H1 (cell line): ENCODE measurements at regions not wholly inside any gene's neighbourhood (a gene's known extent, or its start where the extent isn't known, plus 50 kb on each side); places are given as distances from the start of the nearest gene placed in this dataset.

ENCODE experiments used
- CTCF ChIA-PET: fragments of 300-600 bp; sonication (Branson Sonifier 250); formaldehyde crosslinking; loops from one replicate; lab custom pipeline; 2021; ENCODE audit not compliant: partially characterized antibody; lab: Charles Lee
- POLR2A ChIA-PET: fragments of 300-600 bp; sonication (Branson Sonifier 250); formaldehyde crosslinking; loops from one replicate; lab custom pipeline; 2021; ENCODE audit warnings: inconsistent platforms; ENCODE audit not compliant: partially characterized antibody; lab: Charles Lee
- DNase-seq, 2 experiments: peaks; one replicate each; pipeline versions ENCODE4 v3.0.0 to v3.0.0-alpha.2; 2010 to 2022; ENCODE audit warnings: low spot score in 2 of 2, low read depth in 1 of 2, mixed read lengths in 1 of 2
- FAIRE-seq: peaks from 2 replicates; lab custom pipeline; 2011; peaks lifted over from hg19 to GRCh38; lab: Jason Lieb, UNC
- H2AFZ ChIP-seq: 2 replicates; pipeline ENCODE4 v1.8.1; 2012; ENCODE audit warnings: low read length, inconsistent platforms
- H2AK5ac ChIP-seq: 2 replicates; pipeline ENCODE4 v1.6.1; 2013; ENCODE audit warnings: low read depth, low read length
- H2BK120ac ChIP-seq: replicated peaks from 2 replicates; pipeline ENCODE3; 2013; ENCODE audit warnings: low read depth, low read length, inconsistent platforms
- H2BK12ac ChIP-seq: 2 replicates; pipeline ENCODE4 v1.6.1; 2013; ENCODE audit warnings: low read depth, low read length
- H2BK15ac ChIP-seq: 2 replicates; pipeline ENCODE4 v1.6.1; 2013; ENCODE audit warnings: low read length
- H2BK20ac ChIP-seq: 2 replicates; pipeline ENCODE4 v1.6.1; 2013; ENCODE audit warnings: low read length
- H2BK5ac ChIP-seq: 2 replicates; pipeline ENCODE4 v1.6.1; 2013; ENCODE audit warnings: low read depth, low read length
- H3K14ac ChIP-seq: 2 replicates; pipeline ENCODE4 v1.6.1; 2013; ENCODE audit warnings: inconsistent platforms; ENCODE audit not compliant: insufficient read length
- H3K18ac ChIP-seq: 2 replicates; pipeline ENCODE4 v1.6.1; 2013; ENCODE audit warnings: low read length; ENCODE audit errors: extremely low read depth
- H3K23ac ChIP-seq: 2 replicates; pipeline ENCODE4 v1.6.1; 2013; ENCODE audit warnings: inconsistent platforms; ENCODE audit not compliant: insufficient read length
- H3K23me2 ChIP-seq: 2 replicates; pipeline ENCODE4 v1.6.1; 2013; ENCODE audit warnings: low read depth, low read length
- H3K27ac ChIP-seq: 2 replicates; pipeline ENCODE4 v1.6.1; 2011; ENCODE audit warnings: low read depth, low read length, inconsistent platforms
- H3K27me3 ChIP-seq, 4 experiments: replicated peaks in 1 of 4; 1 replicate in 1 of 4; 2 replicates in 3 of 4; pipeline versions ENCODE4 v1.6.1 to v1.8.1; 2011 to 2013; ENCODE audit warnings: low read length in 3 of 4, mild to moderate bottlenecking in 3 of 4, inconsistent platforms in 2 of 4, mixed read lengths in 2 of 4, moderate library complexity in 1 of 4; ENCODE audit not compliant: control insufficient read depth in 3 of 4, insufficient read depth in 3 of 4; ENCODE audit errors: extremely low read depth in 1 of 4
- H3K36me3 ChIP-seq, 4 experiments: 2 replicates each; pipeline versions ENCODE4 v1.6.1 to v1.8.1; 2011 to 2013; ENCODE audit warnings: mild to moderate bottlenecking in 4 of 4, low read length in 3 of 4, moderate library complexity in 2 of 4, control low read depth in 1 of 4, inconsistent platforms in 1 of 4; ENCODE audit not compliant: insufficient read depth in 4 of 4, control insufficient read depth in 2 of 4
- H3K4ac ChIP-seq: replicated peaks from 2 replicates; pipeline ENCODE3; 2013; ENCODE audit warnings: low read length, low read depth, mixed read lengths, inconsistent platforms; ENCODE audit not compliant: insufficient read length
- H3K4me1 ChIP-seq, 4 experiments: replicated peaks in 1 of 4; 1 replicate in 1 of 4; 2 replicates in 3 of 4; pipeline versions ENCODE4 v1.6.1 to v1.8.1; 2011 to 2013; ENCODE audit warnings: low read length in 3 of 4, inconsistent platforms in 2 of 4, mixed read lengths in 1 of 4; ENCODE audit not compliant: insufficient read depth in 4 of 4, control insufficient read depth in 3 of 4
- H3K4me2 ChIP-seq, 2 experiments: 2 replicates each; pipeline versions ENCODE4 v1.6.1 to v1.8.1; 2011 to 2013; ENCODE audit warnings: low read depth in 2 of 2, low read length in 2 of 2, control low read depth in 1 of 2, inconsistent platforms in 1 of 2, mild to moderate bottlenecking in 1 of 2; ENCODE audit not compliant: insufficient read depth in 1 of 2
- H3K4me3 ChIP-seq, 4 experiments: fragments of 200-600, 300-600 bp in 1 of 4; sonication (generic), shearing (Covaris generic), sonication (Bioruptor Twin) in 1 of 4; 2 replicates each; pipeline versions ENCODE4 v1.5.1 to v1.8.1; 2011 to 2016; ENCODE audit warnings: low read length in 4 of 4, low read depth in 3 of 4, control low read depth in 2 of 4, inconsistent platforms in 2 of 4, mild to moderate bottlenecking in 2 of 4, mixed read lengths in 1 of 4, moderate library complexity in 1 of 4; ENCODE audit not compliant: insufficient read depth in 2 of 4; ENCODE audit errors: extremely low read depth in 1 of 4
- H3K56ac ChIP-seq: replicated peaks from 2 replicates; pipeline ENCODE3; 2013; ENCODE audit warnings: low read depth, mild to moderate bottlenecking, mixed read lengths, low read length, inconsistent platforms; ENCODE audit not compliant: insufficient read length
- H3K79me1 ChIP-seq: 2 replicates; pipeline ENCODE4 v1.6.1; 2013; ENCODE audit warnings: low read depth, low read length, control low read depth
- H3K79me2 ChIP-seq, 2 experiments: 2 replicates each; pipeline versions ENCODE4 v1.6.1 to v1.8.1; 2012 to 2013; ENCODE audit warnings: low read length in 2 of 2, mild to moderate bottlenecking in 2 of 2, inconsistent platforms in 1 of 2; ENCODE audit not compliant: insufficient read depth in 2 of 2, control insufficient read depth in 1 of 2
- H3K9ac ChIP-seq, 4 experiments: replicated peaks in 1 of 4; 1 replicate in 1 of 4; 2 replicates in 3 of 4; pipeline versions ENCODE4 v1.6.1 to v1.8.1; 2011 to 2013; ENCODE audit warnings: low read depth in 3 of 4, low read length in 3 of 4, control low read depth in 2 of 4, mild to moderate bottlenecking in 2 of 4, moderate library complexity in 2 of 4, inconsistent platforms in 1 of 4; ENCODE audit errors: extremely low read depth in 1 of 4
- H3K9me3 ChIP-seq, 2 experiments: 2 replicates each; pipeline versions ENCODE4 v1.6.1 to v1.8.1; 2012 to 2013; ENCODE audit warnings: mild to moderate bottlenecking in 2 of 2, moderate library complexity in 2 of 2, control low read depth in 1 of 2, inconsistent platforms in 1 of 2, low read depth in 1 of 2, low read length in 1 of 2, mixed read lengths in 1 of 2; ENCODE audit not compliant: insufficient read depth in 2 of 2
- H4K20me1 ChIP-seq, 2 experiments: replicated peaks in 1 of 2; 2 replicates each; pipeline versions ENCODE3 to v1.8.1; 2011 to 2013; ENCODE audit warnings: inconsistent platforms in 2 of 2, low read length in 2 of 2, mild to moderate bottlenecking in 1 of 2; ENCODE audit not compliant: insufficient read depth in 2 of 2, control insufficient read depth in 1 of 2
- H4K5ac ChIP-seq: 2 replicates; pipeline ENCODE4 v1.6.1; 2013; ENCODE audit warnings: low read length, low read depth, mixed read lengths, inconsistent platforms; ENCODE audit not compliant: insufficient read length
- H4K8ac ChIP-seq: 2 replicates; pipeline ENCODE4 v1.8.0; 2013; ENCODE audit warnings: mild to moderate bottlenecking, moderate library complexity, low read length, inconsistent platforms; ENCODE audit not compliant: insufficient read depth; ENCODE audit errors: extremely low read depth
- H4K91ac ChIP-seq: replicated peaks from 2 replicates; pipeline ENCODE3; 2013; ENCODE audit warnings: low read length, mixed read lengths, inconsistent platforms; ENCODE audit not compliant: insufficient read length
- BACH1 ChIP-seq: IDR thresholded peaks from 2 replicates; pipeline ENCODE4 v1.6.1; 2012; ENCODE audit warnings: low read length, improper control_type of control experiment
- CHD1 ChIP-seq: IDR thresholded peaks from 2 replicates; pipeline ENCODE4 v1.6.1; 2012; ENCODE audit warnings: low read depth, low read length, improper control_type of control experiment
- CREB1 ChIP-seq: IDR thresholded peaks from 2 replicates; pipeline ENCODE4 v1.6.1; 2012; ENCODE audit warnings: inconsistent platforms
- NANOG ChIP-seq: IDR thresholded peaks from 2 replicates; pipeline ENCODE4 v1.6.1; 2011; ENCODE audit warnings: low read length, low read depth, mild to moderate bottlenecking, inconsistent platforms; ENCODE audit not compliant: insufficient read depth, poor library complexity, severe bottlenecking
- POLR2AphosphoS5 ChIP-seq: IDR thresholded peaks from 2 replicates; pipeline ENCODE4 v1.6.1; 2011; ENCODE audit warnings: low read depth, low read length
- RBBP5 ChIP-seq: IDR thresholded peaks from 2 replicates; pipeline ENCODE4 v1.7.1; 2012; ENCODE audit warnings: low read depth, mild to moderate bottlenecking, inconsistent platforms, low read length, moderate library complexity, borderline replicate concordance
- SAP30 ChIP-seq: fragments of 300-600 bp; sonication (generic); IDR thresholded peaks from 2 replicates; pipeline ENCODE4 v1.7.1; 2012; ENCODE audit warnings: low read length, moderate library complexity, mild to moderate bottlenecking, inconsistent platforms; ENCODE audit not compliant: insufficient read depth, insufficient replicate concordance
- SIRT6 ChIP-seq: IDR thresholded peaks from one replicate; pipeline ENCODE4 v1.7.1; 2012; ENCODE audit warnings: low read length, inconsistent platforms
- SUZ12 ChIP-seq: fragments of 200-600 bp; sonication (generic); IDR thresholded peaks from 2 replicates; pipeline ENCODE4 v1.6.1; 2012; ENCODE audit warnings: mild to moderate bottlenecking, inconsistent platforms, low read length, moderate library complexity, mixed read lengths
- WGBS, 2 experiments: shearing (Covaris generic) in 1 of 2; methylation state at CpG; one replicate each; pipeline versions ENCODE4 v1.1.6 to v1.1.7; 2013 to 2015; ENCODE audit warnings: low lambda C conversion rate in 2 of 2, mixed read lengths in 2 of 2, inconsistent platforms in 1 of 2, low coverage in 1 of 2, missing lambda C conversion rate in 1 of 2; ENCODE audit not compliant: insufficient replicate concordance in 2 of 2, insufficient coverage in 1 of 2, insufficient read length in 1 of 2; ENCODE audit errors: extremely low coverage in 1 of 2, missing lambda C conversion rate in 1 of 2; 5-methylcytosine and 5-hydroxymethylcytosine counted together
- TF ChIP-seq, protein P1 (sequence below): IDR thresholded peaks from 2 replicates; pipeline ENCODE4 v1.6.1; 2012; ENCODE audit warnings: low read length, inconsistent platforms
- TF ChIP-seq, protein P2 (sequence below), 3 experiments: IDR thresholded peaks; 1 replicate in 2 of 3; 2 replicates in 1 of 3; pipeline versions ENCODE4 v1.5.1 to v1.6.1; 2011; ENCODE audit warnings: low read length in 3 of 3, mild to moderate bottlenecking in 3 of 3, inconsistent platforms in 2 of 3, low read depth in 1 of 3, moderate library complexity in 1 of 3; ENCODE audit not compliant: insufficient read depth in 1 of 3; ENCODE audit errors: control extremely low read depth in 1 of 3

DNA sequence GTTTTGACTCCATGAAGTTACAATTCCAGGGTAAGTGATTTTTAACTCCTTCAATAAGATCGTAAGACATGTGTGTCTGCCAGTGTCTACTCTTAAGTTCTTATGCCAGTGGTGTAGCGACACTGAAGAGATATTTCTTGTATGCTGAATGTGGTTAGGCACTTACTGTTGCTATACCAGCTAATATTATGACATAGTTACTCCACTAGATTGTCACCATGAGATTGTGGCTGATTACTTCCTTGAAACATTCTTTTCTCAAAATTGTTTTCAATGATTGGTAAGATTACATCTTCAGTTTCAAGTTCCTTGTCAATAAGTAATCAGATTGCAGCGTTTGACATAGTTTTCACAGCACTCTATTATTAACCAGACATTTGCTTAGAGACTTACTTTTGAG is 60.6 kb upstream of the PAGE5 start:
- no peak overlapping the region for H4K91ac ChIP-seq
- no peak overlapping the region for H2BK5ac ChIP-seq
- no peaks in the 10 kb centered on the region for H3K79me2 ChIP-seq
- H3K27me3 ChIP-seq, result no peaks in the 10 kb centered on the region
- H2AK5ac ChIP-seq, result no peak overlapping the region
- H3K56ac ChIP-seq, result no peak overlapping the region
- ChIA-PET CTCF (no interaction called here), POLR2A (no interaction called here)
- H2AFZ ChIP-seq, result no peak overlapping the region
- H3K4ac ChIP-seq, result no peak overlapping the region
- H4K5ac ChIP-seq, result no peak overlapping the region
- DNase-seq (no peak), FAIRE-seq (no peak)
- H3K23ac ChIP-seq, result no peak overlapping the region
- H2BK120ac ChIP-seq, result no peak overlapping the region
- 78% methylated on average over 3 of the region's 3 CpGs; no CpG with 5 or more reads in 1 of the 2 experiments for WGBS, 2 experiments
- H3K23me2 ChIP-seq, result peaks cover 4% of the 10 kb centered on the region; the same call in 1 of the 2 replicates
- H3K4me2 ChIP-seq, result no peak overlapping the region; a peak in 1 of 4 replicates
- no peak overlapping the region for H3K18ac ChIP-seq
- no peak overlapping the region for H3K4me3 ChIP-seq
- H3K36me3 ChIP-seq, result no peaks in the 10 kb centered on the region; a peak in 1 of 8 replicates
- no peak overlapping the region for H2BK15ac ChIP-seq
- no peak overlapping the region for H4K8ac ChIP-seq
- no peaks in the 10 kb centered on the region for H3K79me1 ChIP-seq
- no peaks in the 10 kb centered on the region for H3K9me3 ChIP-seq
- H2BK20ac ChIP-seq, result no peak overlapping the region
- no peaks in the 10 kb centered on the region for H4K20me1 ChIP-seq
- no peak overlapping the region for H3K27ac ChIP-seq
- no peak overlapping the region for H3K9ac ChIP-seq
- no peak overlapping the region for H2BK12ac ChIP-seq
- no peak overlapping the region for H3K14ac ChIP-seq
- 0 out of 7 replicates have a peak, but pooled peaks cover 0 to 2% (median 0%) of the 10 kb centered on the region in 4 experiments for H3K4me1 ChIP-seq
- TF ChIP-seq SAP30, result no peak
- TF ChIP-seq RBBP5, result no peak
- TF ChIP-seq POLR2AphosphoS5, result no peak
- TF ChIP-seq, protein P1, sequence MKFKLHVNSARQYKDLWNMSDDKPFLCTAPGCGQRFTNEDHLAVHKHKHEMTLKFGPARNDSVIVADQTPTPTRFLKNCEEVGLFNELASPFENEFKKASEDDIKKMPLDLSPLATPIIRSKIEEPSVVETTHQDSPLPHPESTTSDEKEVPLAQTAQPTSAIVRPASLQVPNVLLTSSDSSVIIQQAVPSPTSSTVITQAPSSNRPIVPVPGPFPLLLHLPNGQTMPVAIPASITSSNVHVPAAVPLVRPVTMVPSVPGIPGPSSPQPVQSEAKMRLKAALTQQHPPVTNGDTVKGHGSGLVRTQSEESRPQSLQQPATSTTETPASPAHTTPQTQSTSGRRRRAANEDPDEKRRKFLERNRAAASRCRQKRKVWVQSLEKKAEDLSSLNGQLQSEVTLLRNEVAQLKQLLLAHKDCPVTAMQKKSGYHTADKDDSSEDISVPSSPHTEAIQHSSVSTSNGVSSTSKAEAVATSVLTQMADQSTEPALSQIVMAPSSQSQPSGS, result no peak
- TF ChIP-seq CHD1, result no peak
- TF ChIP-seq CREB1, result no peak
- TF ChIP-seq SUZ12, result no peak
- TF ChIP-seq, protein P2, sequence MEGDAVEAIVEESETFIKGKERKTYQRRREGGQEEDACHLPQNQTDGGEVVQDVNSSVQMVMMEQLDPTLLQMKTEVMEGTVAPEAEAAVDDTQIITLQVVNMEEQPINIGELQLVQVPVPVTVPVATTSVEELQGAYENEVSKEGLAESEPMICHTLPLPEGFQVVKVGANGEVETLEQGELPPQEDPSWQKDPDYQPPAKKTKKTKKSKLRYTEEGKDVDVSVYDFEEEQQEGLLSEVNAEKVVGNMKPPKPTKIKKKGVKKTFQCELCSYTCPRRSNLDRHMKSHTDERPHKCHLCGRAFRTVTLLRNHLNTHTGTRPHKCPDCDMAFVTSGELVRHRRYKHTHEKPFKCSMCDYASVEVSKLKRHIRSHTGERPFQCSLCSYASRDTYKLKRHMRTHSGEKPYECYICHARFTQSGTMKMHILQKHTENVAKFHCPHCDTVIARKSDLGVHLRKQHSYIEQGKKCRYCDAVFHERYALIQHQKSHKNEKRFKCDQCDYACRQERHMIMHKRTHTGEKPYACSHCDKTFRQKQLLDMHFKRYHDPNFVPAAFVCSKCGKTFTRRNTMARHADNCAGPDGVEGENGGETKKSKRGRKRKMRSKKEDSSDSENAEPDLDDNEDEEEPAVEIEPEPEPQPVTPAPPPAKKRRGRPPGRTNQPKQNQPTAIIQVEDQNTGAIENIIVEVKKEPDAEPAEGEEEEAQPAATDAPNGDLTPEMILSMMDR (IDR thresholded peaks at IDR 0.05; ENCODE audit: control extremely low read depth in 1 of 3, insufficient read depth in 1 of 3, low read depth in 1 of 3, low read length in 3 of 3), result no peak
- TF ChIP-seq BACH1, result no peak
- TF ChIP-seq SIRT6, result no peak
- TF ChIP-seq NANOG, result no peak
